ENCODE measurements at regions not wholly inside any gene's neighbourhood (a gene's known extent, or its start where the extent isn't known, plus 50 kb on each side); places are given as distances from the start of the nearest gene placed in this dataset.

DNA sequence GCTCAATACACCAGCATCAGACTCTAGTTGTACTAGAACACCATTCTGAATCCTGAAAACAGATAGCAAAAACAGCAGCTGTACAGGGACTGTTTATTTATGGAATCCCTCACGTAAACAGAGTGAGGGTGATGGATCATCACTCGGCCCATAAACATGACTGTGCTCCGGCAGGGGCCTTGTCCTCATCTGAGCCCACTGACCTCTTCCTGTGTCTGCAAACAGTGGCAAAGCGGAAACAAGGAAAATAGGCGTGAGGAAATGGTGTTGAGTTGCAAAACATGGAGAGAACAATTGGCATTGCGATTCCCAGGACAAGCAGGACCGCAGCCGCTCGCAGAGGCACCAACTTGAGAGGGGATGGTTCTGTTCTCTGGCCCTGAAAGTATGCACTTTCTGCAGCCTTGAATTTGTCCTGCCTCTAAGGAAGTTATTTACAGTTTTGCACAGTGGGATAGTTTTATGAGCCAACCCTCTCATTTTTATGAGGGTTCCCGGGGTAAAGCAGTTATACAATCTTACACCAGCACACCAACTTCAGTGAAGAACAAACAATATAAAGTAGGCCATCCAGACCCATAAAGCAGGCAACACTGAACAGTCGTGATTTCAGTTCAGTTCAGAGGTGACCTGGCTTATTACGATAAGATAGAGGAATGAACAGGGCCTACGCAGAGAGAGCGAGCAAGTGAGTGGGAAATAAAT lies 248.0 kb upstream of the FZD8 start:
- no peaks in the 10 kb centered on the region for H3K4me1 ChIP-seq
- H3K27me3 ChIP-seq, result no peaks in the 10 kb centered on the region
- no peaks in the 10 kb centered on the region for H3K36me3 ChIP-seq
- no peaks in the 10 kb centered on the region for H3K9me3 ChIP-seq
- intact Hi-C loops (cut with DNase I), result no loop called here
- no peak for DNase-seq (ENCODE audit: low spot score in 2 of 2)
- TF ChIP-seq, protein P1, sequence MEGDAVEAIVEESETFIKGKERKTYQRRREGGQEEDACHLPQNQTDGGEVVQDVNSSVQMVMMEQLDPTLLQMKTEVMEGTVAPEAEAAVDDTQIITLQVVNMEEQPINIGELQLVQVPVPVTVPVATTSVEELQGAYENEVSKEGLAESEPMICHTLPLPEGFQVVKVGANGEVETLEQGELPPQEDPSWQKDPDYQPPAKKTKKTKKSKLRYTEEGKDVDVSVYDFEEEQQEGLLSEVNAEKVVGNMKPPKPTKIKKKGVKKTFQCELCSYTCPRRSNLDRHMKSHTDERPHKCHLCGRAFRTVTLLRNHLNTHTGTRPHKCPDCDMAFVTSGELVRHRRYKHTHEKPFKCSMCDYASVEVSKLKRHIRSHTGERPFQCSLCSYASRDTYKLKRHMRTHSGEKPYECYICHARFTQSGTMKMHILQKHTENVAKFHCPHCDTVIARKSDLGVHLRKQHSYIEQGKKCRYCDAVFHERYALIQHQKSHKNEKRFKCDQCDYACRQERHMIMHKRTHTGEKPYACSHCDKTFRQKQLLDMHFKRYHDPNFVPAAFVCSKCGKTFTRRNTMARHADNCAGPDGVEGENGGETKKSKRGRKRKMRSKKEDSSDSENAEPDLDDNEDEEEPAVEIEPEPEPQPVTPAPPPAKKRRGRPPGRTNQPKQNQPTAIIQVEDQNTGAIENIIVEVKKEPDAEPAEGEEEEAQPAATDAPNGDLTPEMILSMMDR (IDR thresholded peaks at IDR 0.05), result no peak
- H3K27ac ChIP-seq, result no peak overlapping the region
- no peak overlapping the region for H3K4me3 ChIP-seq

DNA sequence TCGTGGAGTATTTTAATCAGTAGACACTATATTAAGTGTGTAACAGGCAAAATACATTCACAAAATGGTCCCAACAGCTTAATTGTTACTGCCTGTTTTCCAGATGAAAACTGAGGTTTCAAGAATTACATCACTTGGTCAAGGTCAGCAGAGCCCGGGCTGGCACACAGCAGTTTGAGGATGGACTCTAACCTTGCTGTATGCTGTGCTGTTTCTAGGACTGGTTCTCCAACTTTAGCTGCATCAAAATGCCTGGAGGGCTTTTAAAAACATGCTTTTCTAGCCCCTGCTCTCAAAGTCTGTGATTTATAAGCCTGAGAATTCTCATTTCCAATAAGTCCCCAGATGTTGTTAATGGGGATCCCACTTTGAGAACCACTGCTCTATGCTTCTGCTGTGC lies 247.1 kb upstream of the FZD8 start:
- no peaks in the 10 kb centered on the region for H3K9me3 ChIP-seq
- H3K27ac ChIP-seq, result no peak overlapping the region
- H3K4me3 ChIP-seq, result no peak overlapping the region
- no peaks in the 10 kb centered on the region for H3K4me1 ChIP-seq
- no peak for DNase-seq (ENCODE audit: low spot score in 2 of 2)
- no peaks in the 10 kb centered on the region for H3K27me3 ChIP-seq
- TF ChIP-seq, protein P1 (IDR thresholded peaks at IDR 0.05), result no peak
- intact Hi-C loops (cut with DNase I), result no loop called here
- H3K36me3 ChIP-seq, result no peaks in the 10 kb centered on the region

DNA sequence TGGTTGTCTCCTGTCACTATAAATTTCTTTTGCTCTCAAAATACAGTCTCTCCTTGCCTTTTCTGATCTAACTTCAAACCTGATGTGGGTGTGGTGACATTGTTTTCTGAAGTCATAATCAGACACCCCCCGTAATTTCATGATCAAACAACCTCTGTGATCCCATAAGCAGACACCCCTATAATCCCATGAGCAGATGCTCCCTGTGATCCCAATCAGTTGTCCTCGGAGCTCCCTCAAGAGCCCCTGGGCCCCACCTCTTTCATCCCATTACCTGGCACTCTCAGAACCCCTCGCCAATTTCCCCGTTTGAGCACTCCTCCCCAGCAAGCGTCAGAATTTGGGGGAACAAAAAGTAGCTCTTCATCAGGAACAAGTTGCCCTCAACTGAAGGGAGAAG lies 246.3 kb upstream of the FZD8 start:
- no peak overlapping the region for H3K4me3 ChIP-seq
- TF ChIP-seq, protein P1 (IDR thresholded peaks at IDR 0.05), result no peak
- H3K27me3 ChIP-seq, result no peaks in the 10 kb centered on the region
- no peaks in the 10 kb centered on the region for H3K9me3 ChIP-seq
- DNase-seq (ENCODE audit: low spot score in 2 of 2), result no peak
- intact Hi-C loops (cut with DNase I), result no loop called here
- no peak overlapping the region for H3K27ac ChIP-seq
- H3K4me1 ChIP-seq, result no peaks in the 10 kb centered on the region
- H3K36me3 ChIP-seq, result no peaks in the 10 kb centered on the region

DNA sequence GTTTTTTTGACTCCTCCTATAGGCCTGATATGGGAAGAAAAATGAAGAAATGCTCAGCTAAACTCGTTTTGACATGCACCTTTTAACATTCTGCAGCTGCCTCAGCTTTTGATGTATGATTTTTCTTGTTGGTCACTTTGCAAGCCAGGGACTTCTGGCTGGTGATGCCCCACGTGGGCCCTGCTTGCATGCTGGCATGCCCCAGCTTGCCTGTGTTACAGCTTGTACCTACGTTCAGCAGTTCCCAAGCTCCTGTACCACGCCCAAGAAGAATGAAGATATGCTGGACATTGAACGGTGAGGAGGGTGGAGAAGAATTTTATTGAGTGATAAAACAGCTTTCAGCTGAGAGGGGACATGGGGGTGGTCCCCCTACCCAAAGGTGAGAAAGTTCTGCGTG lies 245.6 kb upstream of the FZD8 start:
- no peaks in the 10 kb centered on the region for H3K9me3 ChIP-seq
- H3K4me3 ChIP-seq, result no peak overlapping the region
- TF ChIP-seq, protein P1 (IDR thresholded peaks at IDR 0.05), result no peak
- no peak overlapping the region for H3K27ac ChIP-seq
- intact Hi-C loops (cut with DNase I), result no loop called here
- H3K36me3 ChIP-seq, result no peaks in the 10 kb centered on the region
- H3K4me1 ChIP-seq, result no peaks in the 10 kb centered on the region
- no peak for DNase-seq (ENCODE audit: low spot score in 2 of 2)
- H3K27me3 ChIP-seq, result no peaks in the 10 kb centered on the region

DNA sequence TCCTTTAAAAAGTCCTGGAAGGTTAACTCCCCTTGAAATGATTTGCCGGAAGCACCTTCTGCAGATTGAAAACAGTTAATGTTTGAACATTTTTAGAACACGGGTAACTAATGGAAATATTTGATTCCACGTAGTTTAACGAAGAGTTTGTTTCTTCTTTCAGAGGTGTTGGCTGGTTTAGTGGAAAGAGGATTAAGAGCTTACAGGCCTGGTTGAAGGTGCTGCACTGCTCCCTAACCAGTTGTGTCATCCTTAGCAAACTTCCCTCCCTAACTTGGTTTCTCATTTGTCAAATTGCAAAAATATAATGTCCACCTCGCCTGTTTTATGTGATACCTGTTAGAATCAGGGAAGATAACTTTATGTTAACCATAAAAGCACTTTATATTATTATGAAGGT lies 243.0 kb upstream of the FZD8 start:
- TF ChIP-seq, protein P1 (IDR thresholded peaks at IDR 0.05), result no peak
- no peaks in the 10 kb centered on the region for H3K36me3 ChIP-seq
- H3K4me1 ChIP-seq, result no peaks in the 10 kb centered on the region
- H3K27me3 ChIP-seq, result no peaks in the 10 kb centered on the region
- no peak overlapping the region for H3K27ac ChIP-seq
- H3K9me3 ChIP-seq, result no peaks in the 10 kb centered on the region
- H3K4me3 ChIP-seq, result no peak overlapping the region
- DNase-seq (ENCODE audit: low spot score in 2 of 2), result no peak
- intact Hi-C loops (cut with DNase I), result no loop called here

DNA sequence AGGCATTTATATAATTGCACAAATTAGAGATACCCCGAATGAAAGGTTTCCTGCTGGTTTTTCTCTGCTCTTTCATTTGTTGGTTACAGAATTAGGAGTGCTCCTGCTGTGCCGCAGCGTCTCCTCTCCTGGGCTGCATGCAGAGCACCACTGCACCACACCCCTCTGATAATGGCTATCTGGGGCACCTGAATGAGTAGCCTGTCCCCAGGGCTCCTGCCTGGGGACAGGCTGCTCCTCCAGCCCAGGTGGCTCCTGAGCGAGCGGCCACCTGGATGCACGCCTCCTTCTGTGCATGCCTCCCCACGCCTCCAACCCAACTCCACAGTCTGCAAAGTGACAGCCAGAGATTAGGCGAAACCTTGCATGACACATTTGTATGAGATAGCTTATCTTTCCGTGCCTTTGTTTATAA lies 242.6 kb upstream of the FZD8 start:
- H3K27ac ChIP-seq, result no peak overlapping the region
- H3K4me3 ChIP-seq, result no peak overlapping the region
- no peak for DNase-seq (ENCODE audit: low spot score in 2 of 2)
- no peaks in the 10 kb centered on the region for H3K36me3 ChIP-seq
- TF ChIP-seq, protein P1 (IDR thresholded peaks at IDR 0.05), result no peak
- intact Hi-C loops (cut with DNase I), result no loop called here
- no peaks in the 10 kb centered on the region for H3K4me1 ChIP-seq
- H3K9me3 ChIP-seq, result no peaks in the 10 kb centered on the region
- H3K27me3 ChIP-seq, result no peaks in the 10 kb centered on the region

Measured in ascending aorta (tissue), 2 donors.